ENCODE measurements at regions not wholly inside any gene's neighbourhood (a gene's known extent, or its start where the extent isn't known, plus 50 kb on each side); places are given as distances from the start of the nearest gene placed in this dataset.

DNA sequence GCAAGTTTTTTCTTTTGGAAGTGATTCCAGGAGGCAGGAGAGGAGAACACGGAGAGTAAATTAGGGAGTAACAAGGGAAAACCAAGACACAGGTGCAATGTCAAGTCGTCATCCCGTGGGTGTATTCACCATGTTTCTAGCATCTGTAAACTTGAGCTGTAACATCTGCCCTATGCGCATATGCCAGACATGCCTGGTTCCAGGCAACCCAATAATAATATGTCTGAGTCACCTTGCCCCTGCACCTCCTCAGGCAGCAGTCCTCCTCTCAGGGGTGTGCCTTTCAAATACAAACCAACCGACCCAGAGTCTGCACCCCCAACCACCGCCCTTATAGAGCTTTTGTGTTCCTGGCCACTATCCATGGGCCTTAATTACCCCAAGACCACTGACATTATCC is 107.0 kb upstream of the PDE1C start:
- no peak for DNase-seq (ENCODE audit: low read depth)

DNA sequence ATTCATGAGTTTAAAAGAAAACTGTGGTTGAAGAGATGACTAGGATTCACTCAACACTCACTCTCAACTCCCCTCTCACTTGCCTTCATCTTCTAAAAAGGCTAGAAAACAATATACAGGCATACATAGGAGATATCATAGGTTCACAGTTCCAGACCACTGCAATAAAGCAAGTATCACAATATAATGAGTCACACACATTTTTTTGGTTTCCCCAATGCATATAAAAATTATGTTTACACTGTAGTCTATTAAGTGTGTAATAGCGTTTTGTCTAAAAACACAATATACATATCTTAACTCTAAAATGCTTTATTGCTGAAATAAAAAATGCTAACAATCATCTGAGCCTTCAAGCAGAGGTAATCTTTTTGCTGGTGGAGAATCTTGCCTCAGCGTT is 104.9 kb upstream of the PDE1C start:
- DNase-seq (ENCODE audit: low read depth) = no peak

DNA sequence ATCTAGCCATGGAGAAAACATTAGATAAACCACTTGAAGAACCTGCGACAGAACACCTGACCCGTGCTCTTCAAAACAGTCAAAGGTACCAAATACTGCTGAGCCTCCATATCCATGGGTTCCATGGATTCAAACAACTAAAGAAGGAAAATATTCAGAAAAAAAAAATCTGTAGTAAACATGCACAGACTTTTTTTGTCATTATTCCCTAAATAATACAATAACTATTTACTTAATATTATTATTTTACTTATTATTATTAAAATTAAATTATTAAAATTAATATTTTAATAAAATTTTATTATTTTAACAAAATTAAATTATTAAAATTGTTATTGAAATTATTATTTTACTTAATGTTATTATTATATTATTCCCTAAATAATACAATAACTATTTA is 101.0 kb upstream of the PDE1C start:
- no peak for DNase-seq (ENCODE audit: low read depth)

DNA sequence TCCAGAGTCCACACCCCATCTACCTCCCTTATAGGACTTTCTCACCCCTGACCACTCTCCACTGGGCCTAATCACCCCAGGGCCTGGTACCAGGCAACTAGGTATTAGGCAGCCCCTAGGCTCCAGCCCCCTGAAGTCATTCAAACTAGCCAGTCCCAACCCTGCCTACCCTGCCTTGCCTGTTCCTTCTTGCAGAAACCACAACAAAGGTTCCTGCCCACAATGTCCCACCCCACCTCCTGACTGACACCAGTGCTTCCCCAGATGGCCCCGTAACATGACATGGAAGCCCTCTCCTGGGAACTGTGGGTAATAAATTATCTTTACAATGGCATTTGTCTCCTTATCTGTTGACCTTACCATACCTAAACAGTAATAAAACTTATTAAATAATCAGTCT is 100.6 kb upstream of the PDE1C start:
- no peak for DNase-seq (ENCODE audit: low read depth)

GRCh38 chr7:32169228-32169627 is 99.0 kb upstream of the PDE1C start:
- DNase-seq (ENCODE audit: low read depth) = no peak

GRCh38 chr7:32167815-32168214 is 97.6 kb upstream of the PDE1C start:
- no peak for DNase-seq (ENCODE audit: low read depth)

DNA sequence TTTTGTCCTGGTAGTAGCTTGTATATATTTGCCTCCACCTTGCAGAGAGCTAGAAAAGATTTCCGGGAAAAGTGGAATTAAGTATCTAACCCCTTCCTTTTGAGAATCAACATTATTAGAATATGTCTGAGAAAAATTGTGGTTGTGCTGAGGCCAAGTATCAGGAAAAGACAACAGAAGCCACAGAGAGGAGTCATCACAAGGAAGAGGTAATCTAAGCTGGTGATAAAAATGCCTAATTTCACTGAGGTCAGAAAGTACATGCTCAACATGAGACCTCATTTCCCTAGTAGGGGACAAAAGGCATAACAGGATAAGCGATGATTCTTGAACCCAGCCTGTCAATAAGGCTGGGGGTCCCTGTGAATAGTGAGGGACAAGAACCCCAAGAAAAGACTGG is 97.0 kb upstream of the PDE1C start:
- DNase-seq (ENCODE audit: low read depth) = no peak

DNA sequence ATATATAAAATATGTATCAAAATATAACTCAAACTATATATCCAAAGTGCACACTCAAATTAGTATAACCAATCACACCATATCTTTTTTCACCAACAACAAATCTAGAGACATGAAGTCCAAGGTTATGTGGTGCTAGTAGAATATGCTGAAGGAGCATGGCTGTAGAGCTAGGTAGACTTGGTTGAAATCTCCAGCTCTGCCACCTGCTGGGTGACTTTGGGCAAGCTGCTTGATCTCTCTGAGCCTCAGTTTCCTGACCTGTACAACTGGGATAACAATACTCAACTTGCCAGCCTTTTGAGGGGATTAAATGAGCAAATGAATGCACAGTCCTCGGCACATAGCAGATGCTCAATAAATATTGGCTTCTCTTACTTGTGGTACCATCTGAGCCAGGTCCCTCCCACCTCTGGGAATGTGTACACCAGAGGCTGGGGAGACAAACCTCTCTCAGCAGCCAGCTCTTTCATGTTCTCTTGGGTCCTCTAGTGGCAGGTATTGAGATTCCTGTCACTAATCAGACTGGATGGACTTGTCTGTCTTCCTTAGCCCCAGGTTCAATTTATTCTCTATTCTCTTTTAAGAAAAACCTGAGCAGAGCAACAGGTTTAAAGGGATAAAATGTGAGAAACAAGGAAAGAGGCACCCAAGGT is 94.3 kb upstream of the PDE1C start:
- DNase-seq (ENCODE audit: low read depth) = no peak

- DNase-seq (ENCODE audit: low read depth) = no peak
Observed at GRCh38 chr7:32163896-32164295, 93.7 kb upstream of the PDE1C start.

DNA sequence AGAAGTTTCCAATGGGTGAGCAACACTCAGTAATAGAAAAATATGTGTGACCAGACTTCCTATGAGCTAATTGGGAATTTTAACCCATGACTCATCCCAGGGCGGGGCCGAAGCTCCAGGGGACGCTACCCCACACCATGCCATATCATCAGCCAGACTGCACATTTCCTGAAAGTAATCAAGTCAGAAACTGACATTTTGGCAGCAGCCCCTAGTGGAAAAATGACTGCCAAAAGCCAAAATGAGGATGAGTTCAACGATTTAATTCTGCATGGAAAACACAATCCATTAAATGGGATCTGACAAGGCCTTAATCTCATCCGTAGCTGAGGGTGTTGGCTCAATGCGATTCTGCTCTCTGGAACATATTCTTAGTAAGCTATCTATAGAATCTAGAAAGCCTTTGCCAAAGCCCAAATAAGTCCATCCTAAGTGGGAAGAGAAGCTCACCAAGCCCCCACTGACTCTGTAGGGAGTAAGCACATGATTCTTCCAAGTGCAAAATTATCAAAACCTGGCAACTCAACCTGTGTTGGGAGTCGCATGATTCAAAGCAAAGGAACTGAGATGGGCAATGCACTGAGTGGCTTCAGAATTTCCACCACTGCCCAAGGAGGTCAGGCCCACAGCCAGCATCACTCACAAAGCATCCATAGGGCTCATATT is 93.1 kb upstream of the PDE1C start:
- DNase-seq (ENCODE audit: low read depth) = no peak

- DNase-seq (ENCODE audit: low read depth) = no peak
Observed at GRCh38 chr7:32161708-32162107, 91.5 kb upstream of the PDE1C start.

- no peak for DNase-seq (ENCODE audit: low read depth)
Observed at GRCh38 chr7:32158751-32159745, 88.8 kb upstream of the PDE1C start.

DNA sequence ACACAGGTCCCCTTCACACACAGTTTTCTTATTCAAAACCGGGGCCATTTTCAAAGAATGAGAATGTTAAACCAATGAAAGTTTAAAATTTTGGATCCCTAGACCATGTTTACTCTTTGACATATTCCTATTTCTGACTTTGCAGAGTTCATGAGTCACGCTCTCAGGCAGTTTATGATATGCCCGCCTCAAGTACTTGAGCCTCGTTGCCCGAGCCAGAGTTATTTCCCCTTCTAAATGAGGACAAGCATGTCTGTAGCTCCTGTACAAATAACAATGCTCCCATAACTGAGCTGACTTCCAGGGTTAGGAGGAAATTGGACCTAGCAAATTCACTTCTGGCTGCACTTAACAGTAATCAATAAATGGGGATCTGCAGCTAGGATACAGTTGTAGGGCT is 87.9 kb upstream of the PDE1C start:
- no peak for DNase-seq (ENCODE audit: low read depth)

- no peak for DNase-seq (ENCODE audit: low read depth)
Observed at GRCh38 chr7:32155712-32156111, 85.5 kb upstream of the PDE1C start.

- DNase-seq (ENCODE audit: low read depth) = no peak
Observed at GRCh38 chr7:32154797-32155196, 84.6 kb upstream of the PDE1C start.

GRCh38 chr7:32153006-32153405 is 82.8 kb upstream of the PDE1C start:
- no peak for DNase-seq (ENCODE audit: low read depth)

DNA sequence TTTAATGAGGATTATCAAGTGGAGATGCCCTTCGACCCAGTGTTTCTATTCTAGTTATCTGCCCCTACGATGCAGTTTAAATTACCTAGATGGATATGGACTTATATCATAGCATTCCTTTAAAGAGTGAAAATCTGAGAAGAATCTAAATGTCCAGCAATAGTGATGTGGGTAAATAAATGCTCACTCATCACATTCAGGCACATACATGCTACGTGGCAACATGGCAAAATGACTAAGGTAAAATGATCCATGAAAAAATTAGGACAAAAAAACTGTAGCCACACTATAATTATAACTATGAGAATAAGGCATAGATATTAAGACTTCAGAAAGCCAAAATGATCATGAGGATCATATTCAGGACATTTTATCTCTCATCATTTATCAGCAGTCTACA is 82.4 kb upstream of the PDE1C start:
- DNase-seq (ENCODE audit: low read depth) = no peak

DNA sequence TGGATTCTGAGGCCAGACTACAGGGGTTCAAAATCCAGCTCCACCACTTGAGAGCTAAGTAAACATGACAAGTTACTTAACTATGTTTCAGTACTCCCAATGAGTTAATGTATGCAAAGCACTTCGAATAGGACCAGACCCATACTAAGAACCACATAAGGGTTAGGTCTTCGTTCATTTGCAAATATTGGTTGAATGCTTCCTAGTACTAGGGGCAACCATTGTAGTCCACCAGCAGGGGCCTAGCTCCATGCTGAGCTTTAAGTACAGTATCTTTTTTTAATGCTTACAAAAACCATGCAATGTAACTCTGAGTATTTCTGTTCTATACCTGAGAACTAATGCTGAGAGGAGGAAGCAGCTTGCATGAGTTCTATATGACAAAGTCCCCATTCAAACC is 80.4 kb upstream of the PDE1C start:
- no peak for DNase-seq (ENCODE audit: low read depth)

- no peak for DNase-seq (ENCODE audit: low read depth)
Observed at GRCh38 chr7:32150039-32150438, 79.8 kb upstream of the PDE1C start.

GRCh38 chr7:32147546-32148268 is 77.5 kb upstream of the PDE1C start:
- DNase-seq (ENCODE audit: low read depth) = no peak

- no peak for DNase-seq (ENCODE audit: low read depth)
Observed at GRCh38 chr7:32145911-32146310, 75.7 kb upstream of the PDE1C start.

DNA sequence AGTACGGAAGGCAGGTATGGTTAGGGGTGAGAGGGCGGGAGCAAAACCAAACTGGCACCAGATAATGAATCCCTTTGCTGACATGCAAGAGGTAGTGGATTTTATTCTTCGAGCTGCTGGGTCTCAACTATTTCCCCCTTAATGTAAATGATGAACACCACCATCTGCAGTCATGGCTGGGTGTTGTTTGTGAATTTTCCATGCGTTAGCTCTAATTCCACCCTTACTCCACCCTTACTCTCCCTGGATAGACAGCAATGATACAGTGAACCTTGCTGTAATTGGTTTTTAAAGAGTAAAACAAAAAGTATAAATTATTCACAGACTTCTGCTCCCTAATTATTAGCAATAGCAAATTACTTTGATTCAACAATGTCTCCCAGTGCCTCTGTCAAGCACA is 74.5 kb upstream of the PDE1C start:
- DNase-seq (ENCODE audit: low read depth) = no peak

Data from stimulated activated CD8-positive, alpha-beta memory T cell treated with anti-CD3 and anti-CD28 coated beads, Interleukin-12 subunit alpha, Interleukin-12 subunit beta, amount 100 ng/mL, for 1 hour (primary cell).